Prostate gland (tissue), 2 donors: ENCODE measurements at regions not wholly inside any gene's neighbourhood (a gene's known extent, or its start where the extent isn't known, plus 50 kb on each side); places are given as distances from the start of the nearest gene placed in this dataset.

Experiments used
- DNase-seq: peaks from one replicate; pipeline ENCODE4 v3.0.0-alpha.2; 2019; ENCODE audit warnings: low spot score
- H3K27ac ChIP-seq, 2 donors: fragments of 200-600 bp; sonication (generic); 2 replicates each; pipeline ENCODE4 v1.5.1; 2017 to 2019
- H3K27me3 ChIP-seq: fragments of 200-600 bp; sonication (generic); replicated peaks from 2 replicates; pipeline ENCODE4 v1.5.1; 2019; ENCODE audit not compliant: insufficient read depth
- H3K36me3 ChIP-seq, 2 donors: fragments of 200-600 bp; sonication (generic); 1 replicate in 1 of 2; 2 replicates in 1 of 2; pipeline versions ENCODE4 v1.5.1 to v1.8.1; 2017 to 2019
- H3K4me1 ChIP-seq: fragments of 200-600 bp; sonication (generic); replicated peaks from 2 replicates; pipeline ENCODE4 v1.5.1; 2019
- H3K4me3 ChIP-seq, 2 donors: fragments of 200-600 bp; sonication (generic); 2 replicates each; pipeline ENCODE4 v1.5.1; 2017 to 2019
- H3K9me3 ChIP-seq: fragments of 200-600 bp; sonication (generic); 2 replicates; pipeline ENCODE4 v1.5.1; 2017
- POLR2A ChIP-seq: fragments of 450-650 bp; IDR thresholded peaks from one replicate; pipeline ENCODE4 v1.6.1; 2016; ENCODE audit warnings: antibody characterized with exemption, mild to moderate bottlenecking
- POLR2AphosphoS5 ChIP-seq: sonication (generic); formaldehyde crosslinking; IDR thresholded peaks from one replicate; pipeline ENCODE4 v1.6.1; 2017; ENCODE audit warnings: antibody characterized with exemption
- WGBS: methylation state at CpG from one replicate; pipeline ENCODE4 v1.1.5; 2018; 5-methylcytosine and 5-hydroxymethylcytosine counted together
- intact Hi-C: fragments of 100-400 bp; cut with DNase I; formaldehyde crosslinking; loops from one replicate; pipeline ENCODE4 v1.14.2; 2022
- TF ChIP-seq, protein P1 (sequence below), 4 experiments: fragments of 200-600 bp in 2 of 4; fragments of 450-650 bp in 2 of 4; sonication (generic) in 2 of 4; IDR thresholded peaks; 1 replicate in 3 of 4; 2 replicates in 1 of 4; pipeline ENCODE4 v1.5.1; 2016 to 2019; ENCODE audit warnings: antibody characterized with exemption in 4 of 4, mild to moderate bottlenecking in 2 of 4, moderate library complexity in 2 of 4

GRCh38 chr16:87060034-87060986 is 256.9 kb downstream of the C16orf95 start:
- intact Hi-C loops, result loop anchor here (10.0 kb wide), 1 partner anchor 214 kb away; no protein-coding TSS in a partner anchor
- TF ChIP-seq, protein P1, sequence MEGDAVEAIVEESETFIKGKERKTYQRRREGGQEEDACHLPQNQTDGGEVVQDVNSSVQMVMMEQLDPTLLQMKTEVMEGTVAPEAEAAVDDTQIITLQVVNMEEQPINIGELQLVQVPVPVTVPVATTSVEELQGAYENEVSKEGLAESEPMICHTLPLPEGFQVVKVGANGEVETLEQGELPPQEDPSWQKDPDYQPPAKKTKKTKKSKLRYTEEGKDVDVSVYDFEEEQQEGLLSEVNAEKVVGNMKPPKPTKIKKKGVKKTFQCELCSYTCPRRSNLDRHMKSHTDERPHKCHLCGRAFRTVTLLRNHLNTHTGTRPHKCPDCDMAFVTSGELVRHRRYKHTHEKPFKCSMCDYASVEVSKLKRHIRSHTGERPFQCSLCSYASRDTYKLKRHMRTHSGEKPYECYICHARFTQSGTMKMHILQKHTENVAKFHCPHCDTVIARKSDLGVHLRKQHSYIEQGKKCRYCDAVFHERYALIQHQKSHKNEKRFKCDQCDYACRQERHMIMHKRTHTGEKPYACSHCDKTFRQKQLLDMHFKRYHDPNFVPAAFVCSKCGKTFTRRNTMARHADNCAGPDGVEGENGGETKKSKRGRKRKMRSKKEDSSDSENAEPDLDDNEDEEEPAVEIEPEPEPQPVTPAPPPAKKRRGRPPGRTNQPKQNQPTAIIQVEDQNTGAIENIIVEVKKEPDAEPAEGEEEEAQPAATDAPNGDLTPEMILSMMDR (IDR thresholded peaks at IDR 0.05), result no peak
- TF ChIP-seq POLR2A, result no peak
- no peak for TF ChIP-seq POLR2AphosphoS5
- Histone ChIP-seq H3K4me1 (no peaks in the 10 kb centered on the region), H3K27ac (no peak overlapping the region), H3K36me3 (no peaks in the 10 kb centered on the region), H3K4me3 (no peak overlapping the region), H3K27me3 (peaks cover 7% of the 10 kb centered on the region), H3K9me3 (no peaks in the 10 kb centered on the region)
- DNase-seq, result no peak
- 47% methylated on average over 16 of the region's 16 CpGs for WGBS

DNA sequence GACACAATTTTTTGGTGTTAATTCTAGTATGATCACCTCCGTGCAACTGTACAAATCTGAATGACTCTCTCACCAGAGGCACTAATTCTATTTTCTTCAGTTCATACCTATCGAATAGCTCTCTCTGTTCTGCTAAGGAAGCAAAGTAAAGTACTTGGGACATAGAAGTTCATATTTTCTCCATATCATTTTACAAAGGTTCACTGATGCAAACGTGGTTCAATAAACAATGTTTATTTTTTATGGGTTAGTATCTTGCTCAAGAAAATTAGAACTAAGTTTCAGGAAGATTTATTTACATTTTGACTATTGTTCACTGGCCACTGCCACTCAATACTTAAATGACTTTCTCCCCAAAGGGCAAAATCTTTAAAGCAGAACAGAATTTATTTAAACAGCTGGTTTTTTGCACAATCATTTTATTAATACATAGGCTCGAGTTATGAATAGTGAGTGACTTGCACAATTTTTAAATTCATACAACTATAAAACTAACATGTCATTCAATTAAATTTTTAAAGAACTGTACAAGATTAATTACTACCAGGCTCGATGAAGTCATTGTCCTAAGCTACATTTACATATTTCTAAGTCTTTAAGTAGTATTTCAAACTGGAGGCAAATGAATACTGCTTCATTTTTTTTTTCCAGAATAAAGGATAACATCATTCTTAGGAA is 255.8 kb downstream of the C16orf95 start:
- no peak for DNase-seq
- H3K4me3 ChIP-seq, result no peak overlapping the region
- WGBS, result 50% methylated on average over 5 of the region's 5 CpGs
- H3K27ac ChIP-seq, result no peak overlapping the region
- TF ChIP-seq, protein P1 (IDR thresholded peaks at IDR 0.05), result no peak
- no peak for TF ChIP-seq POLR2A
- no peak for TF ChIP-seq POLR2AphosphoS5
- intact Hi-C loops, result loop anchor here (10.0 kb wide), 1 partner anchor 213 kb away; no protein-coding TSS in a partner anchor
- H3K27me3 ChIP-seq, result peaks cover 7% of the 10 kb centered on the region
- no peaks in the 10 kb centered on the region for H3K36me3 ChIP-seq
- H3K9me3 ChIP-seq, result no peaks in the 10 kb centered on the region
- H3K4me1 ChIP-seq, result no peaks in the 10 kb centered on the region

- H3K4me3 ChIP-seq, result no peak overlapping the region
- H3K27ac ChIP-seq, result no peak overlapping the region
- no peak for TF ChIP-seq POLR2A
- TF ChIP-seq POLR2AphosphoS5, result no peak
- TF ChIP-seq, protein P1 (IDR thresholded peaks at IDR 0.05), result peak; percentile 36 to 87 (median 60)
- H3K4me1 ChIP-seq, result no peaks in the 10 kb centered on the region
- no peaks in the 10 kb centered on the region for H3K9me3 ChIP-seq
- intact Hi-C loops, result loop anchor here (2.0 to 10.0 kb wide), 2 partner anchors 212 to 498 kb away; no protein-coding TSS in a partner anchor
- peaks cover 8% of the 10 kb centered on the region for H3K27me3 ChIP-seq
- DNase-seq, result peak; percentile 19
- no peaks in the 10 kb centered on the region for H3K36me3 ChIP-seq
- WGBS, result 48% methylated on average over 26 of the region's 26 CpGs
Observed at GRCh38 chr16:87062569-87063442, 254.4 kb downstream of the C16orf95 start.

- H3K4me1 ChIP-seq, result no peaks in the 10 kb centered on the region
- DNase-seq, result no peak
- H3K27me3 ChIP-seq, result peaks cover 6% of the 10 kb centered on the region
- WGBS, result 89% methylated on average over 19 of the region's 19 CpGs
- H3K9me3 ChIP-seq, result no peaks in the 10 kb centered on the region
- TF ChIP-seq POLR2AphosphoS5 (no peak), POLR2A (no peak)
- TF ChIP-seq, protein P1 (IDR thresholded peaks at IDR 0.05), result no peak
- no peaks in the 10 kb centered on the region for H3K36me3 ChIP-seq
- no peak overlapping the region for H3K27ac ChIP-seq
- no peak overlapping the region for H3K4me3 ChIP-seq
- intact Hi-C loops, result loop anchor here (2.0 to 10.0 kb wide), 2 partner anchors 211 to 499 kb away; no protein-coding TSS in a partner anchor
Observed at GRCh38 chr16:87063543-87063942, 253.6 kb downstream of the C16orf95 start.
